HG03575 (cell line): ENCODE measurements at regions not wholly inside any gene's neighbourhood (a gene's known extent, or its start where the extent isn't known, plus 50 kb on each side); places are given as distances from the start of the nearest gene placed in this dataset.
"Not testable (repeated sequence)": the region's sequence is repeated elsewhere in the genome, so short reads cannot be mapped to it uniquely, and the experiment has no call there.

Experiments used
- ATAC-seq: cut with Tn5 transposase; IDR thresholded peaks from one replicate; pipeline ENCODE4 v1.9.1; 2021; ENCODE audit not compliant: unreplicated experiment, insufficient number of reproducible peaks, low FRiP score; ENCODE audit errors: extremely low read depth

GRCh38 chr18:42509750-42510415, 554.8 kb downstream of the PIK3C3 start:
- peak; percentile 79 for ATAC-seq

GRCh38 chr18:42510540-42510939, 555.5 kb downstream of the PIK3C3 start:
- no peak for ATAC-seq

DNA sequence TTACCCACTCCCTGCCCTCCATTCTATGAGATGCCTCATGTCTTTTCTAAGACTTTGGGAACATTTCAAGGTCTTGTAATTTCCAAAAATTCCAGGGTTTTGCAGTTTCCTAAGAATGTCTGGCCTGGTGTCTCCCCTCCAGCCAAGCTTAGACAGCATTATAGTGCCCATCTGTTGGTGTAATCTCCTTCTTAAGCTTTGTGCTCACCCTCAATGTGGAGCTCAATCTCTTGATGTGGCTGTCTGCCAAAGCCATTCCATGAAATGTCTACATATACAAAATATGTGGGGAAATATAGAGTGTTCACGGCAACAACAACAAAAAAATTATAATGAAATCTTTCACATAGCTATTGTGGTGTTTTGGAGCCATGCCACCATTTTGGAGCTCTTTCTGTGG, 558.4 kb downstream of the PIK3C3 start:
- ATAC-seq = no peak

GRCh38 chr18:42514512-42514911, 559.5 kb downstream of the PIK3C3 start:
- no peak for ATAC-seq

GRCh38 chr18:42517896-42518295, 562.9 kb downstream of the PIK3C3 start:
- ATAC-seq = no peak

DNA sequence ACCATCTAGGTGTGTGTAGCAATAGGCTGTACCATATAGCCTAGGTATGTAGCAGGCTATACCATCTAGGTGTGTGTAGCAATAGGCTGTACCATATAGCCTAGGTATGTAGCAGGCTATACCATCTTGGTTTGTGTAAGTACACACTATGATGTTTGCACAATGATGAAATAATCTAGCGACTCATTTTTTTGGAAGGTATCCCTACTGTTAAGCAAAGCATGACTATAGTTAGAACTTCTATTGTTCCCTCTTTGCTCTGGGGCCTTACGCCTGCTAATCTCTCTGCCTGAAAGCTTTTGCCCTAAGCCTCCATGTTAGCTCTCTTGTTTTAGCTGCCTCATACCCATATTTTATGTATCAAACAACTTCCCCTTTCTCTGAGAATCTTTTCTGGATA, 563.3 kb downstream of the PIK3C3 start:
- ATAC-seq = not testable (repeated sequence)

DNA sequence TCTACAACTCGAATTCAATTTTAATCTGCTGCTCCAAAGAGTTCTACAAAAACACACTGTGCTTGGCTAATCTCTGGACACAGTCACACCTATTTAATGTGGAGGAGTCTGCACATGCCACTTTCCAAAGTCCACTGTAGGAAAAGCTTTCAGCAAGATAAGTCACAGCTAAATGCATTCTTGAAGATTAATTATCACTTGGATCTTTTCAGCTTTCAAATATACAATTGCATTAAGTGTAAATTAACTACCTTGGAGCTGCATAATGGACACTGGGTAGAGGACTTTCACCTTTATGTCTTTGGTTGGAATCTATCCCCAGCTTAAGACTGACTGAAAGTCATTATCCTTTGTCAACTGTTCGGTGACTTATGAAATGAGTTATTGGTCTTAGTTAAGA, 565.1 kb downstream of the PIK3C3 start:
- no peak for ATAC-seq

GRCh38 chr18:42525905-42526304, 570.9 kb downstream of the PIK3C3 start:
- ATAC-seq = no peak

GRCh38 chr18:42527766-42528165, 572.7 kb downstream of the PIK3C3 start:
- no peak for ATAC-seq

DNA sequence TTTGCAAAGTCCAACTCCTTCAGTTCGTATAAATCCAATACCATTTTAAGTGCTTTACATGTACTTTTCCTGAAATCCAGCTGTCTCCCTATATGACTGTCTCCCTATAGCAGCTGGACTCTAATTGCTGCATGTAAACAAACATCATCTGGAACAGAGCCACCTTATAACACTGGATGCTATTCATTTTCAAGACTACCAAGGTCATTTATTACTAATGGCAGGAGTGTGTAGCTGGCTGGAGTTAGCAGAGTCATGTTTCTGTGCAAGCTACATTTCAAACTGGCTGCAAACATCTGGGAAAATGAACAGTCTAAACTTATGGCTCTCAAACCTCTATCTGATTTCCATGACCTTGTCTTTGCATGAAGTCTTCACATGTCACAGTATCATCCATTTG, 575.2 kb downstream of the PIK3C3 start:
- no peak for ATAC-seq

GRCh38 chr18:42532119-42532518, 577.1 kb downstream of the PIK3C3 start:
- no peak for ATAC-seq

DNA sequence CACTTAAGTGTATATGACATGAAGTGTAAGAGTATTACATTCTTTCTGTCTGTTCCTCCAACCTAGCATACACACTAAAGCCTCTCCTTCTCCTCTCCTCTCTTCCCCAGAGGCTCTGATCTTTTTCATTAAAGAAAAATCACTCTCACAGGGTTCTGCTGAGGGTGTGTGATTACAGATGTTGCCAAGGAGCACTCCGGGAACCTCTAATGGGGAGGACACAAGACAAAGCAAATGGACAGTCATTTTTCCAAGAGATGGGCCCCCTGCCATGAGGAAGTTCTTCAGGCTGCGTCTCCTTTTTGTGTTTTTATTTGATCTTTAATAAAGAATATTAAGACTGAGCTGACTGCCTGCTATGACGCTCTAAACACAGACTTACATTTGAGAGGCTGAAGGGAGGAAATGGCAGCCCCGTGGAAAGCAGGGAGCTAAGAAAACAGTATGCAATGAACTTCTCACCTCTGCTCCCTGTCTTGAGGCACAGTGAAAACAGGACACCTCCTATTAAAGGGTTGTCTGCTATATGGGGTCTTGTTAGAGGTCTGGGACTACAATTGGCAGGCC, 578.1 kb downstream of the PIK3C3 start:
- no peak for ATAC-seq

DNA sequence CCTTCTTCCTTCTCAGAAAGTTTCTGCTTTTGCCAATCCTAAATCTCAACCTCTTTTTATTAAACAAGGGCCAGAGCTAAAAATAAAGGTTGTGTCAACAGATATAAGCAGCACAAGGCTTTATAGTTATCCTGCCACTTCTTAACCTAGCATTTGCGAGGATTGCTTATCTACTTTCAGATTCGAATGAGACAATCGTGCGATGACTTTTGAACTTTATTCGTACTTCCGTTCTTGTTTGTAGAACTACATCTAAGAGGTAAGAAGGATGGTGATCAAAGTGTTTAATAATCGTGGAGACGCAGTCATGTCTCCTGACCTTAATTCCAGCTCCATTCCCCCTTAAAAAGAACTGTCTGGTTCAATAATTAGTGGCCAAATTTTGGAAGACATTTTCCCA, 578.6 kb downstream of the PIK3C3 start:
- no peak for ATAC-seq

GRCh38 chr18:42534313-42534712, 579.3 kb downstream of the PIK3C3 start:
- ATAC-seq = no peak

DNA sequence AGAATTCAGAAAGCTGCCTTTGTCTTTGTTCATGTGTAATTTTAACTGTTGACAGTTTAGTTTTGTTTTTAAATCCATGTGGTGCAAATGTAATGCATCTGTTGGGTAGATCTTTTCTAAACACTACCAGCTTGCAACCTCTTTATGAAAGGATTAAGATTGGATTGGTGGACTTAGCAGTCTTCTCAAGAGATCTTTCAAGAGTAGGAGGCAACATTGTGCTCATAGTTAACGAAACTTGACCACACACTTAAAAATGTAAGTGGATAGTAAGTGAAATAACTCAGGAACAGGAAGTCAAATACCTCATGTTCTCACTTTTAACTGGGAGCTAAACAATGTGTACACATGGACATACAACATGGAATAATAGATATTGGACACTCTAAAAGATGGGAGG, 579.0 kb downstream of the RIT2 start:
- no peak for ATAC-seq

DNA sequence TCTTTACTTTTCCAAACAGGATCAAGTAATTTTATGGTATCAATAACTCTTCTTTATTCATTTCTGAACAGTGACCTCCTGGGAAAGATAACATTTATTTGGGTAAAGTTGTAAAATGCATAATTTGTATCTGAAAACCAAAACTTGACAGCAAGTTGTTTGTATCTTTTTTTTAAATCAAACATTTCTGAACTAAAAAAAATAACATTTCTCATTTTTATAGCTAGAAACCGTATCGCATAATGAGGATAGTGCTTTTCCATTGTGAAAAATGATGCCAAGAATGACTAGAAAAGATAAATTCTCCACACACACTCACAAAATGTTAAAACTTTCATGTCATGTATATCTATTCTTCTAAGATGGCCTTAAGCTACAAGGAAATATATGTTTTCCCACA, 578.2 kb downstream of the RIT2 start:
- no peak for ATAC-seq

DNA sequence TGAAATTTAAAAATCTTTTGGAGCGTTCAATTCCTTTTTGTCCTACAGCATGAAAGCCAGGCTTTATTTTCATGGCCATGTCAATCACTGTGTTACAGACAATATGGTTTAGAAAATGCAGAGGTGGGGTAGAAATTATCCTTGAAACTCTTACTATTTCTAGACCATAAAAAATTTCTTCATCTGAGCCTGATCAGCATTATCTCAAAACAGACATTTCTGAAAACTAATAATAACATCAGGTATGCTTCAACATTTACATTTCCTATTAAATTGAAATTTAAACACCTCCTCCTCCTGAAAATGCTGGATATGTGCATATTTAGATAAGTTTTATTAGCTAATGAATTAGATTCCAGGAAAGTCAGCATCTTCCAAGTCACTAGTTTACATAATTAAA, 570.6 kb downstream of the RIT2 start:
- ATAC-seq = no peak

GRCh38 chr18:42545825-42546224, 569.7 kb downstream of the RIT2 start:
- no peak for ATAC-seq

- ATAC-seq = no peak
Observed at GRCh38 chr18:42548493-42548892, 567.0 kb downstream of the RIT2 start.

DNA sequence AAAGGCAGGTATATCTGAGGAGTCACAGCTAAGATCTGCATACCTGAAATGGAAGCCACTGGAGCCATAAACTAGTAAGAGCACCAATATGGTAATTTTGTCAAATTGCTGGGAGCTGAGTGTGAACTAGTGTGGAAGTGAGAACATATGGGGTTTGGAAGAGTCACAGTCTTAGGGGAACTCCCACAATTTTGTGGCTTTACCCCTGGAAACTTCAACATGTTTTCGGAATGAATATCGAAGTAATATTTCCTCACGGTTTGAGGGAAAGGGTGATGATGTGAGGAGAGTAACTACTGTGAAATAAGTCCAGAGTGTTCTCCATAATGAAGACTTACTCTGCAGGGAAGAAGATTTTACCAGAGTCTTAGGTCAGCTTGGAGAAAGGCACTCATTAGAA, 565.9 kb downstream of the RIT2 start:
- no peak for ATAC-seq

DNA sequence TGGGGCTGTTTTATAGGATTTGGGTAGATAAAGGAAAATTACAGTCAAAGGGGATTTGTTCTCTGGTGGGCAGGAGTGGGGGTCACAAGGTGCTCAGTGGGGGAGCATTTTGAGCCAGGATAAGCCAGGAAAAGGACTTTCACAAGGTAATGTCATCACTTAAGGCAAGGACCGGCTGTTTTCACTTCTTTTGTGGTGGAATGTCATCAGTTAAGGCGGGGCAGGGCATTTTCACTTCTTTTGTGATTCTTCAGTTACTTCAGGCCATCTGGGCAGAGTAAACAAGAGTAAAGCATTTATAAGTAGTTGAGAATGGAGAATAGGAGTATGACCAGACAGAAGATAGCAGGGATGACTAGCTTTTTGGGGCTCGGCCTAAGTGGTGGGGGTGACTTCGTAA, 562.9 kb downstream of the RIT2 start:
- ATAC-seq = not testable (repeated sequence)
